Colonic mucosa (tissue), 4 donors: ENCODE measurements at regions not wholly inside any gene's neighbourhood (a gene's known extent, or its start where the extent isn't known, plus 50 kb on each side); places are given as distances from the start of the nearest gene placed in this dataset.

Experiments
- DNase-seq: peaks from one replicate; pipeline ENCODE4 v3.0.0-alpha.2; 2020
- H3K27ac ChIP-seq: fragments of 200-600 bp; one replicate; pipeline ENCODE4 v1.8.0; 2021
- H3K27me3 ChIP-seq: fragments of 200-600 bp; one replicate; pipeline ENCODE4 v1.8.0; 2021
- H3K36me3 ChIP-seq: fragments of 200-600 bp; one replicate; pipeline ENCODE4 v1.8.0; 2021
- H3K4me1 ChIP-seq: fragments of 200-600 bp; one replicate; pipeline ENCODE4 v1.8.0; 2021; ENCODE audit warnings: mild to moderate bottlenecking
- H3K4me3 ChIP-seq: fragments of 200-600 bp; one replicate; pipeline ENCODE4 v1.8.0; 2021
- H3K9ac ChIP-seq, 2 donors: one replicate each; pipeline ENCODE4 v1.7.0; 2013; ENCODE audit warnings: control low read depth in 2 of 2, low read depth in 2 of 2, low read length in 2 of 2
- H3K9me3 ChIP-seq: fragments of 200-600 bp; one replicate; pipeline ENCODE4 v1.8.0; 2021
- intact Hi-C: fragments of 100-400 bp; cut with DNase I; formaldehyde crosslinking; loops from one replicate; pipeline ENCODE4 v1.14.1; 2022
- TF ChIP-seq, protein P1 (sequence below): fragments of 200-600 bp; IDR thresholded peaks from one replicate; pipeline ENCODE4 v1.8.0; 2022; ENCODE audit warnings: antibody characterized with exemption, mild to moderate bottlenecking
- donor health status: healthy.
- donor health status: DM: no; HTN: no; CAD: no.
- donor health status: DM: no; HTN: no; CAD: no.

DNA sequence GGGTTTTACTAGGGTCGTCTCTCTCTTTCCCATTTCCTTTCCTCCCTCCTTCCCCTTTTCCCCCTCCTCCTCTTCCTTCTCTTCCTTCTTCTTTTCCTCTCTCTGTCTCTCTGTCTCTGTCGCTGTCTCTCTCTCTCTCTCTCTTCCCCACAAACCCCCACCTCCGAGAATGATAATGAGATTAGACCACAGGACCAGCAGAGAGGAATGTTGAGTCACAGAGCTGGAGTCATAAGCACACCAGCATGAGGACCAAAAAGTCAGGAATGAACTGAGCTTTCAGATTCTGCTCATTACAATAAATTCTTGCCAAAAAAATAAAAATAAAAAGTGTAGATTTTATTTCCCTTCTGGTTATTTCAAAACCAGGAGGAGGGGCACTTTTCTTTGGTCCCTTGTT, 377.4 kb downstream of the LTN1 start:
- H3K4me3 ChIP-seq, result no peak overlapping the region
- intact Hi-C loops, result no loop called here
- H3K27ac ChIP-seq, result no peak overlapping the region
- no peaks in the 10 kb centered on the region for H3K27me3 ChIP-seq
- no peaks in the 10 kb centered on the region for H3K36me3 ChIP-seq
- no peak overlapping the region for H3K9ac ChIP-seq
- TF ChIP-seq, protein P1, sequence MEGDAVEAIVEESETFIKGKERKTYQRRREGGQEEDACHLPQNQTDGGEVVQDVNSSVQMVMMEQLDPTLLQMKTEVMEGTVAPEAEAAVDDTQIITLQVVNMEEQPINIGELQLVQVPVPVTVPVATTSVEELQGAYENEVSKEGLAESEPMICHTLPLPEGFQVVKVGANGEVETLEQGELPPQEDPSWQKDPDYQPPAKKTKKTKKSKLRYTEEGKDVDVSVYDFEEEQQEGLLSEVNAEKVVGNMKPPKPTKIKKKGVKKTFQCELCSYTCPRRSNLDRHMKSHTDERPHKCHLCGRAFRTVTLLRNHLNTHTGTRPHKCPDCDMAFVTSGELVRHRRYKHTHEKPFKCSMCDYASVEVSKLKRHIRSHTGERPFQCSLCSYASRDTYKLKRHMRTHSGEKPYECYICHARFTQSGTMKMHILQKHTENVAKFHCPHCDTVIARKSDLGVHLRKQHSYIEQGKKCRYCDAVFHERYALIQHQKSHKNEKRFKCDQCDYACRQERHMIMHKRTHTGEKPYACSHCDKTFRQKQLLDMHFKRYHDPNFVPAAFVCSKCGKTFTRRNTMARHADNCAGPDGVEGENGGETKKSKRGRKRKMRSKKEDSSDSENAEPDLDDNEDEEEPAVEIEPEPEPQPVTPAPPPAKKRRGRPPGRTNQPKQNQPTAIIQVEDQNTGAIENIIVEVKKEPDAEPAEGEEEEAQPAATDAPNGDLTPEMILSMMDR, result no peak
- DNase-seq, result no peak
- H3K9me3 ChIP-seq, result no peaks in the 10 kb centered on the region
- no peaks in the 10 kb centered on the region for H3K4me1 ChIP-seq

DNA sequence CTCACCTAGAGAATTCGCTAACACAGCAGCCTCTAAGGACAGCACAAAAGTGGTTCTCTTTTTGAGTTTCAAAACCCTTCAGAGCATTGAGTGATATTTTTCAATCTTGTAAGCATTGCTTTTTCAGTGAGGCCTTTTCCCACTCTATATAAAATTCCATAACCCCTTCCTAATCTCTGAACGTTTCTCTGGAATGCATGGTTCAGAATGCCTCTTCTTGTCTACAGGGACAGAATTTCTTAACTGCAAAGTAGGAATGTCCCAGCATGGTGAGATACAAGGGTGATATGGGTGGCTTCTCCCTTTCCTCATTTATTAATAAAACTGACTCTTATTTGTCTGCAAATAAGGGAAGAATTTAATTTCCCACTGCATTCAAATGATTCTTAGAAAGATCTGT, 377.9 kb downstream of the LTN1 start:
- Histone ChIP-seq H3K9me3 (no peaks in the 10 kb centered on the region), H3K27ac (no peak overlapping the region), H3K9ac (no peak overlapping the region), H3K4me1 (no peaks in the 10 kb centered on the region), H3K4me3 (no peak overlapping the region), H3K36me3 (no peaks in the 10 kb centered on the region), H3K27me3 (no peaks in the 10 kb centered on the region)
- TF ChIP-seq, protein P1, result no peak
- DNase-seq, result no peak
- intact Hi-C loops, result no loop called here

DNA sequence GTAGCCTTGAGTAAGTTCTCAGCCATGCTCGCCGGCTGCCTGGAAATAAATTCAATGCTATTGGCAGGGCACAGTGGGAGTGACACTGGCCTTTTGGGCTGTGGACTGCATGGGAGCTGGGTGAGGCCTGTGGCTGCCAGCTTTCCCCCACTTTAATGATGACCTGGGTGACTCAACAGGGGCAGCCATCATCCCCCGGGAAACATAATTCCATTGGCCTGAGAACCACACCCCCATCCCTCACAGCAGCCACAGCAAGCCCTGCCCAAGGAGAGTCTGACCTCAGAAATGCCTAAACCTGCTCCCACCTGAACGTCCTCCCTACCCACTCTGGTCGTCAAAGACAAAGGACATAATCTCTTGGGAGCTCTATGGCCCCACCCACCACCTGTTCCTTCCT, 384.0 kb downstream of the LTN1 start:
- Histone ChIP-seq H3K36me3 (no peaks in the 10 kb centered on the region), H3K27me3 (no peaks in the 10 kb centered on the region), H3K9ac (no peak overlapping the region), H3K9me3 (no peaks in the 10 kb centered on the region), H3K4me3 (no peak overlapping the region), H3K27ac (no peak overlapping the region), H3K4me1 (no peaks in the 10 kb centered on the region)
- no peak for DNase-seq
- intact Hi-C loops, result no loop called here
- TF ChIP-seq, protein P1, result no peak

DNA sequence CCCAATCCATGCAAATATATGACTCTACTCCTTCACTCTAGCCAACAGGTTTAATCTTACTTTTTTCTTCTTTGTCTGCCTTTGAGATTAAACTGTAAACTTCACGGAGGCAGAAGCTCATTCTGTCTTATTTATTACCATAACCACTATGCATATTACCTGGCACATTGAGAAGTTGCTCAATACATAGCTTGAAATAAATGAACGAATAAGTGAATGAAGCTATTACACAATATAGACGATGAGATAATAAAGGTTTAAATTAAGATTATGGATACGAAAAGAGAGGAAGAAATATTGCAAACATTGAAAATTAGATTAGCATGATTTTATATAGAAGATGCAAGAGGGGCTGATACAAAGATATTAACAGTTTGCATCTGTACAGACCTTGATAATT, 385.1 kb downstream of the LTN1 start:
- Histone ChIP-seq H3K4me3 (no peak overlapping the region), H3K9ac (no peak overlapping the region), H3K9me3 (no peaks in the 10 kb centered on the region), H3K27ac (no peak overlapping the region), H3K27me3 (no peaks in the 10 kb centered on the region), H3K4me1 (no peaks in the 10 kb centered on the region), H3K36me3 (no peaks in the 10 kb centered on the region)
- TF ChIP-seq, protein P1, result no peak
- DNase-seq, result no peak
- intact Hi-C loops, result no loop called here

DNA sequence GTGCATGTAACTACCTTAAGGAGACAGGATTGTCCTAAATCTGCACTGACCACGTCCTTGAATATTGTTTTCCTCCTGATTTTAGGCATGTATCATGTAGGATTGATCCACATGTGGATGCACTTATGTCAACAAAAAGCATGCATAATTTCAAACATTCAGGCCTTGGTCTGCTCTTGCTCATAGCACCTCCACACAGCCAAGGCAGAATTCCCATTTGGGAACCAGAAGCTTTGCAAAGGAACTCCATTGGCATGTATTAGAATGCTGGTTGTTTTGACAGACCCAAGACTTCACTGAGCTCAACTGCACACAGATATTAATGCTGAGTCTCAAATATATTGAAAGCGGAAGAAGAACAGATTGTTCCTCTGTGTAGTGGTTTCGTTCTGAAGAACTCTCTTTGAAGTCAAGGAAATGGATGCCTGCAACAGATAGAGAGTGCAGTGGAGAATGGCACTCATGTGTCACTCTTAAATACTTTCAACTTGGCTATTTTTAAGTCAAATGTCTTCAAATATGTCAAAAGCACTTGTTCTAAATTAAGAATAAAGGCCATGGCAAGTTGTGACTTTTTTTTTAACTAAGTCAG, 387.6 kb downstream of the LTN1 start:
- Histone ChIP-seq H3K4me3 (no peak overlapping the region), H3K9ac (no peak overlapping the region), H3K27ac (no peak overlapping the region), H3K36me3 (no peaks in the 10 kb centered on the region), H3K4me1 (no peaks in the 10 kb centered on the region), H3K27me3 (no peaks in the 10 kb centered on the region), H3K9me3 (no peaks in the 10 kb centered on the region)
- DNase-seq, result no peak
- intact Hi-C loops, result no loop called here
- TF ChIP-seq, protein P1, result no peak
